ENCODE measurements at regions not wholly inside any gene's neighbourhood (a gene's known extent, or its start where the extent isn't known, plus 50 kb on each side); places are given as distances from the start of the nearest gene placed in this dataset.
A peak's percentile ranks its signal among the peaks of the same experiment; 100 is the strongest.

- CTCF ChIA-PET = no interaction called here
- no peaks in the 10 kb centered on the region for H3K27me3 Mint-ChIP-seq (ENCODE audit: unreplicated experiment)
- H3K36me3 Mint-ChIP-seq (ENCODE audit: insufficient read depth, unreplicated experiment) = no peaks in the 10 kb centered on the region
- peak overlapping the region; percentile 66 for H3K27ac Mint-ChIP-seq (ENCODE audit: unreplicated experiment)
- H3K9me3 Mint-ChIP-seq (ENCODE audit: low read depth, unreplicated experiment) = no peaks in the 10 kb centered on the region
- no peak overlapping the region for H3K4me3 Mint-ChIP-seq (ENCODE audit: low read depth, unreplicated experiment)
- intact Hi-C loops (cut with micrococcal nuclease; ENCODE audit: unreplicated experiment) = loop anchor here (5.0 kb wide), 2 partner anchors 114 to 191 kb away; partner anchors contain the start of gene TENT5A
- BruUV-seq (replicated peaks) = no TSS peak
- DNase-seq = peak; percentile 36
- TF ChIP-seq, protein P1, sequence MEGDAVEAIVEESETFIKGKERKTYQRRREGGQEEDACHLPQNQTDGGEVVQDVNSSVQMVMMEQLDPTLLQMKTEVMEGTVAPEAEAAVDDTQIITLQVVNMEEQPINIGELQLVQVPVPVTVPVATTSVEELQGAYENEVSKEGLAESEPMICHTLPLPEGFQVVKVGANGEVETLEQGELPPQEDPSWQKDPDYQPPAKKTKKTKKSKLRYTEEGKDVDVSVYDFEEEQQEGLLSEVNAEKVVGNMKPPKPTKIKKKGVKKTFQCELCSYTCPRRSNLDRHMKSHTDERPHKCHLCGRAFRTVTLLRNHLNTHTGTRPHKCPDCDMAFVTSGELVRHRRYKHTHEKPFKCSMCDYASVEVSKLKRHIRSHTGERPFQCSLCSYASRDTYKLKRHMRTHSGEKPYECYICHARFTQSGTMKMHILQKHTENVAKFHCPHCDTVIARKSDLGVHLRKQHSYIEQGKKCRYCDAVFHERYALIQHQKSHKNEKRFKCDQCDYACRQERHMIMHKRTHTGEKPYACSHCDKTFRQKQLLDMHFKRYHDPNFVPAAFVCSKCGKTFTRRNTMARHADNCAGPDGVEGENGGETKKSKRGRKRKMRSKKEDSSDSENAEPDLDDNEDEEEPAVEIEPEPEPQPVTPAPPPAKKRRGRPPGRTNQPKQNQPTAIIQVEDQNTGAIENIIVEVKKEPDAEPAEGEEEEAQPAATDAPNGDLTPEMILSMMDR (IDR thresholded peaks at IDR 0.05; ENCODE audit: unreplicated experiment) = no peak
- H3K4me1 Mint-ChIP-seq (ENCODE audit: low read depth, unreplicated experiment) = peaks cover 16% of the 10 kb centered on the region
Observed at GRCh38 chr6:81561071-81561564, 191.4 kb downstream of the TENT5A start.

GRCh38 chr6:81557811-81558210 lies 194.7 kb downstream of the TENT5A start:
- Mint-ChIP-seq H3K4me1 (ENCODE audit: low read depth, unreplicated experiment) (peaks cover 16% of the 10 kb centered on the region), H3K9me3 (ENCODE audit: low read depth, unreplicated experiment) (no peaks in the 10 kb centered on the region), H3K27ac (ENCODE audit: unreplicated experiment) (no peak overlapping the region), H3K36me3 (ENCODE audit: insufficient read depth, unreplicated experiment) (no peaks in the 10 kb centered on the region), H3K4me3 (ENCODE audit: low read depth, unreplicated experiment) (no peak overlapping the region), H3K27me3 (ENCODE audit: unreplicated experiment) (no peaks in the 10 kb centered on the region)
- BruUV-seq (replicated peaks) = no TSS peak
- TF ChIP-seq, protein P1 (IDR thresholded peaks at IDR 0.05; ENCODE audit: unreplicated experiment) = no peak
- intact Hi-C loops (cut with micrococcal nuclease; ENCODE audit: unreplicated experiment) = loop anchor here (10.0 kb wide), 1 partner anchor 427 kb away; no protein-coding TSS in a partner anchor
- no peak for DNase-seq
- CTCF ChIA-PET = no interaction called here

GRCh38 chr6:81556551-81556950 lies 195.9 kb downstream of the TENT5A start:
- TF ChIP-seq, protein P1 (IDR thresholded peaks at IDR 0.05; ENCODE audit: unreplicated experiment) = no peak
- H3K4me3 Mint-ChIP-seq (ENCODE audit: low read depth, unreplicated experiment) = no peak overlapping the region
- H3K27me3 Mint-ChIP-seq (ENCODE audit: unreplicated experiment) = no peaks in the 10 kb centered on the region
- H3K4me1 Mint-ChIP-seq (ENCODE audit: low read depth, unreplicated experiment) = peaks cover 7% of the 10 kb centered on the region
- no peak overlapping the region for H3K27ac Mint-ChIP-seq (ENCODE audit: unreplicated experiment)
- no peaks in the 10 kb centered on the region for H3K9me3 Mint-ChIP-seq (ENCODE audit: low read depth, unreplicated experiment)
- BruUV-seq (replicated peaks) = no TSS peak
- no peak for DNase-seq
- H3K36me3 Mint-ChIP-seq (ENCODE audit: insufficient read depth, unreplicated experiment) = no peaks in the 10 kb centered on the region
- CTCF ChIA-PET = no interaction called here
- intact Hi-C loops (cut with micrococcal nuclease; ENCODE audit: unreplicated experiment) = loop anchor here (10.0 kb wide), 1 partner anchor 428 kb away; no protein-coding TSS in a partner anchor

DNA sequence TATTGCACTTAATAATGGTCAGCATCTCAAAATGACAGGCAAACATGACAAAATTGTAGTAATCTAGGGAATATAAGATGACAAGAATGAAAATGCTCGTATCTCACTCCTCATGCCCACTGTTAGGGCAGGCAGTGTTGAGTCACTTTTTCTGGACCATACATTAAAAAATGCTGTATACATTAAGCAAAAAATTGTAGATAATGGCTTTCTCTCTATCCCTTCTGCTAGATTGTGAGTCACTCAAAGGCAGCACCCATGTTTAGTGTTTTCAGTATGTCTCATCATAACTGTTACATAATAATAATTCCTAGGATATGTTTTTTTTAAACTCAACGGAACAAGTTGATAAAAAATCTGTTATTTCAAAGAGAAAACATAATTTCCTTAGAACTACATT lies 199.3 kb downstream of the TENT5A start:
- Mint-ChIP-seq H3K4me3 (ENCODE audit: low read depth, unreplicated experiment) (no peak overlapping the region), H3K27me3 (ENCODE audit: unreplicated experiment) (no peaks in the 10 kb centered on the region), H3K36me3 (ENCODE audit: insufficient read depth, unreplicated experiment) (no peaks in the 10 kb centered on the region), H3K9me3 (ENCODE audit: low read depth, unreplicated experiment) (no peaks in the 10 kb centered on the region), H3K27ac (ENCODE audit: unreplicated experiment) (no peak overlapping the region), H3K4me1 (ENCODE audit: low read depth, unreplicated experiment) (peaks cover 8% of the 10 kb centered on the region)
- no peak for DNase-seq
- intact Hi-C loops (cut with micrococcal nuclease; ENCODE audit: unreplicated experiment) = loop anchor here (10.0 kb wide), 1 partner anchor 432 kb away; no protein-coding TSS in a partner anchor
- TF ChIP-seq, protein P1 (IDR thresholded peaks at IDR 0.05; ENCODE audit: unreplicated experiment) = no peak
- CTCF ChIA-PET = interaction anchor here (0.7 kb wide), 1 partner anchor 310 kb away, joined by 3 read pairs; no protein-coding TSS in a partner anchor
- no TSS peak for BruUV-seq (replicated peaks)

Data from Calu3 (cell line).